WTC11 (cell line): ENCODE measurements at regions not wholly inside any gene's neighbourhood (a gene's known extent, or its start where the extent isn't known, plus 50 kb on each side); places are given as distances from the start of the nearest gene placed in this dataset.

ENCODE experiments used
- ATAC-seq: fragments of 200-7000 bp; cut with Tn5 transposase; 2 replicates; pipeline ENCODE4 v1.10.0; 2021; ENCODE audit warnings: mild to moderate bottlenecking, moderate library complexity
- CTCF ChIA-PET: fragments of 300-600 bp; sonication (Branson Sonifier 250); formaldehyde crosslinking; loops from one replicate; lab custom pipeline; 2021; ENCODE audit warnings: antibody characterized with exemption; lab: Charles Lee
- POLR2A ChIA-PET: fragments of 350-600 bp; sonication (Branson Sonifier 250); formaldehyde crosslinking; loops from one replicate; lab custom pipeline; 2021; ENCODE audit warnings: antibody characterized with exemption; lab: Charles Lee
- DNase-seq: peaks from one replicate; pipeline ENCODE4 v3.0.0; 2021; ENCODE audit warnings: low spot score
- H3K27ac Mint-ChIP-seq: 2 replicates; pipeline ENCODE4 v1.8.0; 2021; ENCODE audit warnings: mixed read lengths
- H3K27me3 Mint-ChIP-seq: 2 replicates; pipeline ENCODE4 v1.8.0; 2021; ENCODE audit warnings: low read depth, mild to moderate bottlenecking, moderate library complexity, mixed read lengths
- H3K36me3 Mint-ChIP-seq: 2 replicates; pipeline ENCODE4 v1.8.0; 2021; ENCODE audit warnings: mixed read lengths
- H3K4me1 Mint-ChIP-seq: 2 replicates; pipeline ENCODE4 v1.8.0; 2022; ENCODE audit warnings: mixed read lengths
- H3K4me3 Mint-ChIP-seq: 2 replicates; pipeline ENCODE4 v1.8.0; 2021; ENCODE audit warnings: mild to moderate bottlenecking, moderate library complexity, mixed read lengths
- H3K9me3 Mint-ChIP-seq: 2 replicates; pipeline ENCODE4 v1.8.0; 2021; ENCODE audit warnings: mixed read lengths
- CDX4 ChIP-seq: fragments of 250-450 bp; sonication (Bioruptor Pico); IDR thresholded peaks from 2 replicates; pipeline ENCODE4 v1.9.0; 2021; ENCODE audit warnings: moderate library complexity, mild to moderate bottlenecking, inconsistent platforms, borderline replicate concordance
- E2F5 ChIP-seq: sonication (generic); formaldehyde crosslinking; IDR thresholded peaks from 2 replicates; pipeline ENCODE4 v1.8.1; 2022; ENCODE audit warnings: mild to moderate bottlenecking, moderate library complexity, missing genetic modification reagents
- EMX1 ChIP-seq: fragments of 250-450 bp; sonication (Bioruptor Pico); IDR thresholded peaks from 2 replicates; pipeline ENCODE4 v1.8.0; 2021; ENCODE audit warnings: mild to moderate bottlenecking
- ERG ChIP-seq: fragments of 250-450 bp; sonication (Bioruptor Pico); IDR thresholded peaks from 2 replicates; pipeline ENCODE4 v1.8.0; 2021; ENCODE audit warnings: mild to moderate bottlenecking
- GTF2I ChIP-seq: fragments of 250-450 bp; sonication (Bioruptor Pico); conservative IDR thresholded peaks from 2 replicates; pipeline ENCODE4 v1.4.0; 2021; ENCODE audit warnings: mild to moderate bottlenecking
- MAX ChIP-seq: sonication (generic); formaldehyde crosslinking; IDR thresholded peaks from 2 replicates; pipeline ENCODE4 v1.8.0; 2022; ENCODE audit warnings: mild to moderate bottlenecking, missing genetic modification reagents
- NFYB ChIP-seq: sonication (generic); formaldehyde crosslinking; conservative IDR thresholded peaks from 2 replicates; pipeline ENCODE4 v1.8.0; 2022; ENCODE audit warnings: low read depth, missing genetic modification reagents
- NR2C2 ChIP-seq: sonication (generic); formaldehyde crosslinking; IDR thresholded peaks from 2 replicates; pipeline ENCODE4 v1.8.0; 2022; ENCODE audit warnings: mild to moderate bottlenecking, missing genetic modification reagents
- OVOL2 ChIP-seq: fragments of 250-450 bp; sonication (Bioruptor Pico); IDR thresholded peaks from 2 replicates; pipeline ENCODE4 v1.9.0; 2021; ENCODE audit warnings: mild to moderate bottlenecking, borderline replicate concordance
- SOX15 ChIP-seq: fragments of 250-450 bp; sonication (Bioruptor Pico); IDR thresholded peaks from 2 replicates; pipeline ENCODE4 v1.9.0; 2021; ENCODE audit warnings: mild to moderate bottlenecking
- SP1 ChIP-seq: sonication (generic); formaldehyde crosslinking; conservative IDR thresholded peaks from 2 replicates; pipeline ENCODE4 v1.8.1; 2022; ENCODE audit warnings: missing genetic modification reagents
- TP53 ChIP-seq: sonication (generic); formaldehyde crosslinking; IDR thresholded peaks from 2 replicates; pipeline ENCODE4 v1.8.1; 2023; ENCODE audit warnings: mild to moderate bottlenecking, missing genetic modification reagents
- USF2 ChIP-seq: sonication (generic); formaldehyde crosslinking; IDR thresholded peaks from 2 replicates; pipeline ENCODE4 v1.8.1; 2023; ENCODE audit warnings: mild to moderate bottlenecking, missing genetic modification reagents, moderate library complexity
- ZMAT4 ChIP-seq: fragments of 250-450 bp; sonication (Bioruptor Pico); IDR thresholded peaks from 2 replicates; pipeline ENCODE4 v1.9.0; 2021; ENCODE audit warnings: mild to moderate bottlenecking
- ZNF532 ChIP-seq: fragments of 250-450 bp; sonication (Bioruptor Pico); IDR thresholded peaks from 2 replicates; pipeline ENCODE4 v1.9.0; 2021; ENCODE audit warnings: mild to moderate bottlenecking, borderline replicate concordance
- ZNF671 ChIP-seq: fragments of 250-450 bp; sonication (Bioruptor Pico); IDR thresholded peaks from 2 replicates; pipeline ENCODE4 v1.8.0; 2021; ENCODE audit warnings: mild to moderate bottlenecking
- ZSCAN18 ChIP-seq: fragments of 250-450 bp; sonication (Bioruptor Pico); IDR thresholded peaks from 2 replicates; pipeline ENCODE4 v2.1.2; 2022; ENCODE audit warnings: mild to moderate bottlenecking, moderate library complexity

- no peak for ATAC-seq
- Mint-ChIP-seq H3K36me3 (no peaks in the 10 kb centered on the region), H3K9me3 (peaks cover 7% of the 10 kb centered on the region), H3K4me1 (no peaks in the 10 kb centered on the region), H3K27me3 (no peaks in the 10 kb centered on the region), H3K4me3 (no peak overlapping the region), H3K27ac (no peak overlapping the region)
- ChIA-PET CTCF (interaction anchor here (0.6 kb wide), 1 partner anchor 1213 kb away, joined by 3 read pairs; no protein-coding TSS in a partner anchor), POLR2A (no interaction called here)
- no peak for DNase-seq
- TF ChIP-seq SP1 (CRISPR knock-in tag): no peak
- no peak for TF ChIP-seq OVOL2 (CRISPR knock-in tag)
- no peak for TF ChIP-seq NFYB
- TF ChIP-seq ERG (CRISPR knock-in tag): no peak
- no peak for TF ChIP-seq ZNF671 (CRISPR knock-in tag)
Observed at GRCh38 chr2:145654156-145654555, 1134.2 kb upstream of the ZEB2 start.

GRCh38 chr2:145653553-145653952, 1133.6 kb upstream of the ZEB2 start:
- H3K4me1 Mint-ChIP-seq: no peaks in the 10 kb centered on the region
- H3K4me3 Mint-ChIP-seq: no peak overlapping the region
- DNase-seq: no peak
- H3K27ac Mint-ChIP-seq: no peak overlapping the region
- H3K36me3 Mint-ChIP-seq: no peaks in the 10 kb centered on the region
- no peak for TF ChIP-seq ZNF532 (CRISPR knock-in tag)
- no peak for TF ChIP-seq EMX1 (CRISPR knock-in tag)
- peaks cover 7% of the 10 kb centered on the region for H3K9me3 Mint-ChIP-seq
- CTCF ChIA-PET: interaction anchor here (0.6 to 1.1 kb wide), 2 partner anchors 15 to 1212 kb away, joined by 3 read pairs; no protein-coding TSS in a partner anchor
- no peak for ATAC-seq
- POLR2A ChIA-PET: no interaction called here
- no peaks in the 10 kb centered on the region for H3K27me3 Mint-ChIP-seq

- no peak for ATAC-seq
- TF ChIP-seq GTF2I: no peak
- no peak for TF ChIP-seq MAX (CRISPR knock-in tag)
- no peak for TF ChIP-seq USF2 (CRISPR knock-in tag)
- TF ChIP-seq CDX4 (CRISPR knock-in tag): no peak
- no peak for TF ChIP-seq ZNF671 (CRISPR knock-in tag)
- no peak for TF ChIP-seq ERG (CRISPR knock-in tag)
- no peak for TF ChIP-seq TP53 (CRISPR knock-in tag)
- TF ChIP-seq ZSCAN18: no peak
- TF ChIP-seq NFYB: no peak
- no peak for TF ChIP-seq SP1 (CRISPR knock-in tag)
- no peak for TF ChIP-seq E2F5 (CRISPR knock-in tag)
- TF ChIP-seq SOX15 (CRISPR knock-in tag): no peak
- no peak for TF ChIP-seq ZMAT4 (CRISPR knock-in tag)
- TF ChIP-seq NR2C2 (CRISPR knock-in tag): no peak
Observed at GRCh38 chr2:145652571-145653545, 1132.9 kb upstream of the ZEB2 start.

More at GRCh38 chr2:145652571-145653545, 1132.9 kb upstream of the ZEB2 start:
- no peak for DNase-seq
- Mint-ChIP-seq H3K27ac (no peak overlapping the region), H3K4me3 (no peak overlapping the region), H3K9me3 (peaks cover 7% of the 10 kb centered on the region), H3K27me3 (no peaks in the 10 kb centered on the region), H3K36me3 (no peaks in the 10 kb centered on the region), H3K4me1 (no peaks in the 10 kb centered on the region)
- ChIA-PET POLR2A (no interaction called here), CTCF (interaction anchor here (1.1 kb wide), 1 partner anchor 16 kb away, joined by 3 read pairs; no protein-coding TSS in a partner anchor)
